ENCODE measurements at regions not wholly inside any gene's neighbourhood (a gene's known extent, or its start where the extent isn't known, plus 50 kb on each side); places are given as distances from the start of the nearest gene placed in this dataset.

GRCh38 chr3:197615430-197615829 is 59.7 kb upstream of the BDH1 start:
- TF ChIP-seq CTCF (IDR thresholded peaks at IDR 0.05): no peak
- TF ChIP-seq POLR2A (IDR thresholded peaks at IDR 0.05): no peak
